ENCODE measurements at regions not wholly inside any gene's neighbourhood (a gene's known extent, or its start where the extent isn't known, plus 50 kb on each side); places are given as distances from the start of the nearest gene placed in this dataset.

DNA sequence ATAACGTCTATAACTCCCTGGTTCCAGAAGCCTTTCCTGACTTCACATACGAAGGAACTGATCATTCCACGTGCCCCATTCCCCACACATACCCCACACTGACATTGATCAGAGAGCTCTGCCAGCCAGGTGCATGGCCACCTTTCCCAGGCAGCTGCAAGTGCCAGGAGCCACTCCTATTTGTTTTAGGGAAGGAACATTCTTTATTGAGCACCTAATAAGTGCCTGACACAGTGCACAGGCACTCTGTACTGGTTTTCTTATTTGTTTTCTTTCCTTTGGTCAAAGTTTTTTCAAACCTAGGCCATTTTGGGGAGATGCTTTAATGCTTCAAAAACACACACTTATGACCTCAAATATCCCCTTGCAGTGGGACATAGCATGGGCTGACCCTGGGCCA is 50.0 kb downstream of the PITPNM2 start:
- FAIRE-seq (no peak), DNase-seq (ENCODE audit: insufficient read length, low spot score) (no peak)

DNA sequence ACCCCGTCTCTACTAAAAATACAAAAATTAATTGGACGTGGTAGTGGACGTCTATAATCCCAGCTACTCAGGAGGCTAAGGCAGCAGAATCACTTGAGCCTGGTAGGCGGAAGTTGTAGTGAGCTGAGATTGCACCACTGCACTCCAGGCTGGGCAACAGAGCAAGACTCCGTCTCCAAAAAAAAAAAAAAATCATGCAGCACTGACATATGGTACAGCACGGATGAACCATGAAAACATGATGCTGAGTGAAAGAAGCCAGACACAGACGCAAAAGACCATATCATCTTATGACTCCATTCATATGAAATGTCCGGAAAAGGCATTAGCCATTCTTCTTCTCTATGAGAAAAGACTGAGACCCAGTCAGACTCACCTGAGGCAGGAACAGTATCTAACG is 50.4 kb downstream of the PITPNM2 start:
- DNase-seq (ENCODE audit: insufficient read length, low spot score): no peak
- no peak for FAIRE-seq

DNA sequence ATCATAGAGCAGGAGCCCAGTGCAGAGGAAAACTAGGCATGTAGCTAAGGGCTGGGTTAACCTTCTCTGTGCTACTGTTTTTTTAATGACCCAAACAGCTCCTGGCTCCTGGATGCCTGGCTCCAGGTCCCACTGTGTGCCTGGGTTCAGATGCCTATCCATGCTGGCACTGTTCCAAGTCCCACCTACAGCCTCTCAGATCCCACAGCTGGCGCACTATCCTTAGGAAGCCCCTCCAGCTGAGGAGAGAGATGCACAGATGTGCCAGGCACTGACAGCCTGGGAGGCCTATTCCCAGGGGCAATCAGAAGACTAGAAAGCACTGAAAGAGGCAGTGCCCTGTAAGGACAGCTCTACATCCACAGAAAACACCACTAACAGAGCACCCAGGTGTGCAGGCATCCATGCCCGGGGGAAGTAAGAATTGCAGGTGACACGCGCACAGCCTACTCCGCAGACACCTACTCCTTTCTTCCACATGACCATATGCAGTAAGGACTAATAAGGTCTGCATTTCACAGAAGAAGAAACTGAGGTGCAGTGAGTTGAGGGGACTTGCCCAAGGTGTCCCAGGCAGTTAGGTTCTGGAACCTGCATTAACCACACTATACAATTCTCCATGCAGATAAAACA is 51.2 kb downstream of the PITPNM2 start:
- FAIRE-seq: no peak
- no peak for DNase-seq (ENCODE audit: insufficient read length, low spot score)

DNA sequence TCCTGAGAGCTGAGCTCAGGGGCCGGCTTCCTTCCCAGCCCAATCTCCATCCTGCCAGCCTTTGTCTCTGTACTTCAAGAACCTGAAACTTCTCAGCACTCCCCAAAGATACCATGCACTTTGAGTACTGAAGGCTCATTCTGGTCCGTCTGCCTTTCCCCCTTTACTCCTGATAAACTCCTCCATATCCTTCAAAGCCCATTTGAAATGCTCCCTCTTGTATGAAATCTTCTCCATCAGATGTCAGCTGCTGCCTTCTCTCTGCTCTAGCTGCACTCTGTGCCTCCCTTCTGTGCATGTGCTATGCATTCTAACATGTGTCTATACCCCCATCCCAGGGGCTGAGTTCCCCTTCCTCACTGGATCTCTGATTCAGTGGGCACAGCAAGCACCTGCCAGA is 52.1 kb downstream of the PITPNM2 start:
- DNase-seq (ENCODE audit: insufficient read length, low spot score) (no peak), FAIRE-seq (no peak)

DNA sequence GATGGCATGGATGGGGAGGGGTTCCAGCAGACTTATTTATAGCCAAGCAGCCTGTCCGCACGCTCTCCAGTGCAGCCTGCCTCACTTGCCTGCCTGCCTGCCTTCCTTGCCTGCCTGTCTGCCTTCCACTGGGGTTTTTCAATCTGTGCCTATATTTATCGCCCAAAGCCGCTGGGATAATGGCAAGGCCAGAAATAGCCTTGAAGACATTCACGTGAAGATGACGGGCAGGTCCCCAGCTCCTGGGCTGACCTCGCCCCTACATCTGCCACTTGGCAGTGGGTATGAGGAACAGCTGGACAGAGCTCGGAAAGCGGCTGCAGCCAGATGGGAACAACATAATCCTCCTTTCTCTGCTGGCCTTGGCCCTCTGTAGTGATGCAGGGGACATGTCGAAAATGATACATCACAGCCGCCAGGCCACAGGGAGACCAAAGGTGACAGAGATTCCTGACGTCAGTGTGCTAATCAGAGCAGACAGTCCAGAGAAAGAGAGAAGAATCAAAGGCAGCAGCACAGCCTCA is 53.3 kb downstream of the PITPNM2 start:
- DNase-seq (ENCODE audit: insufficient read length, low spot score) (no peak), FAIRE-seq (no peak)

DNA sequence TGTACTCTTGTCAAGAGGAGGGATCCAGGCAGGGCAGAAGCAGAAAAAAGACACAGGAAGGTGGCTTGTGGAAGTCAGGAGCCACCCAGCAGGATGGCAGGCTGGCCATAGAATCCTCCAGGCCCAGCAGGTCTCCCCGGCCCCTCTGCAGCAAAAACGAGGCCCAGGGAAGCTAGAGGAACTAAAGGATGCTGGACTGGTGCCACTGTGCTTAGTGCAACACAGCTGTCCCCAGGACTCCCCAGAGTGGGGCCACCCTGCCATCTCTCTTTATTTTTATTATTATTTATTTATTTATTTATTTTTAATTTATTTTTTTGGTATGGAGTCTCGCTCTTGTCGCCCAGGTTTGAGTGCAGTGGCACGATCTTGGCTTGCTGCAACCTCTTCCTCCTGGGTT is 54.1 kb downstream of the PITPNM2 start:
- FAIRE-seq (no peak), DNase-seq (ENCODE audit: insufficient read length, low spot score) (no peak)

DNA sequence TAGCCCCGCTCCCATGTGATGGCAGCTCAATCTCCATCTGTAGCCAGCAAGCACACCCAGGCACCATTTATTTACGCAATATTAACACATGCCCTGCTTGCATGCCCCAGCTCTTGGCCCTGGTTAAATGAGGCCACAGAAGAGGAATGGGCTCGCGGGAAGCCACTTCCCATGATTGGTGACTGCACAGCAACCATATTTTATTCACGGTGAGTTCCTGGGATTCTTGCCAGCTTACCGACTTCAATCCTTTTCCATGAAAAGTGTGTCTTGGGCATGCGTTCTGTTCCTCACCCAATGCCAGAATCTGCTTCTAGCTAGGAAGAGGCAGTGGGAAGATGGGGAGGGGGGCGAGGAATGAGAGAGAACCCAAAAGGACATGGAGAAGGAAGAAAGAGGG is 54.7 kb downstream of the PITPNM2 start:
- FAIRE-seq: no peak
- no peak for DNase-seq (ENCODE audit: insufficient read length, low spot score)

DNA sequence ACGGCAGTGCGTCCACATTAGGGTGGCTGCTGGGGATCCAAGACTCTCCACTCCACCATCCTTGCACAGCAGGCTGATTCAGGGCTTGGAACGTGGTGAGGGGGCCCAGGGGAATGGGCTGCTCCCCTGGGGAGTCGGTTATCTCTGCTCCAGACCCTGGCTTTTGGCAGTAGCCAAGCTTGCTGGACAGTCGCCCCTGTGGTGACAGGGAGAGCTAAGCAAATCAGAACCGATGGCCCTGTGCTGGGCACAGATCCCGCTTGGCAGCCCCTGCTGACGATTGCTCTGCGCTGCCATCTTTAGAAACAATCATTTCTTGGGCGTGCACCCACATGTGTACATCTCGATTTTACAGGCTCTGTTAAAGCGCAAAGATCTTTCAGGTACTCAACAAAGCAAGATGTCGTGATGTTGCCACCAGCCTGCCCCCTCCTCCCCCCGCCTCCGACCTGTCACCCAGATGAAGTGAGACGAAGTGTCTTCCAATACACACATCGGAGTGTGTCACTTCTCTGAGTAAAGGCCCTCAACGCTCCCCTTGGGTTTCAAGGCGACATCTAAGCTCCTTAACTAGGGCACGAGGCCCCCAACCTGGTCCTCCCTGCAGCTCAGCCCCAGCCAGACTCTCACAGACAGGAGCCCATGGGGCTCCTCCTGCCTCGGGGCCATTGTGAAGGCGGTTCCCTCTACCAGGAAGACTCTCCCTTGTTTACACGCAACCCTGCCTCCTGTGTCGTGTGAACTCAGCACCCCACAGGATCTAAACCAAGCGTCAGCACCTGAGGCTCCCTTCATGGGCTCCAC is 55.6 kb downstream of the PITPNM2 start:
- FAIRE-seq (no peak), DNase-seq (ENCODE audit: insufficient read length, low spot score) (no peak)

DNA sequence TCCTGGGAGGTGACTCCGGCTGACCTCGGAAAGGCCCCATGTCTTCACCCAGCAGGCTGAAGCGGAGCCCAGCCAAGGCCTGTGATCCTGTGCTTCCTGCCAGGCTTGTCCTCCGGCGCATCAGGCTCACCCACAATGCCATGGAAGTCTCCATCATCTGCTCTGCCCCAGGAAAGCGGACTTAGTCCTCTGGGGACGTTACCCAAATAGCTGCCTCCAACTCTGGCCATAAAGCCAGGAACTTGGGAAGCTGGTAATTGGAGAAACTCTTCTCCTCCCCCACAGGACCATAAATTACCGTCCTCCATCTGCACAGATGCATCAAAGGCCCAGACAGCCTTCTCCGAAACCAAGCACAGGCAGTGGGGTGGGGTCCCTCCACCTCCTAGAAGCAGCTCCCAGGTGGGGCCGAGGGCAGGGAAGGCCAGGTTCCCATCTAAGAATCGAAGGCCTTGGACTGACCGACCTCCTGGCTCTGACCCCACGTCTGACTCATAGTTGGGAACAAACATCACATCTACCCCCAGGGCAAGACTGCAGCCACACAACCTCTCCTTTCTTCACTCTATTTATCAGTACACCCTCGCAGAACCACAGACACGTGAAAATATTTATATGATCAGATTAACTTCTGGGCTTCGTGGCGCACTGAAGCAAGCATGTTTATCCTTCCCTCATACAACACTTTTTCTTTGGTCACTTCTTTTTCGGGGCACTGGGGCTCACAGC is 56.4 kb downstream of the PITPNM2 start:
- DNase-seq (ENCODE audit: insufficient read length, low spot score) (no peak), FAIRE-seq (no peak)

DNA sequence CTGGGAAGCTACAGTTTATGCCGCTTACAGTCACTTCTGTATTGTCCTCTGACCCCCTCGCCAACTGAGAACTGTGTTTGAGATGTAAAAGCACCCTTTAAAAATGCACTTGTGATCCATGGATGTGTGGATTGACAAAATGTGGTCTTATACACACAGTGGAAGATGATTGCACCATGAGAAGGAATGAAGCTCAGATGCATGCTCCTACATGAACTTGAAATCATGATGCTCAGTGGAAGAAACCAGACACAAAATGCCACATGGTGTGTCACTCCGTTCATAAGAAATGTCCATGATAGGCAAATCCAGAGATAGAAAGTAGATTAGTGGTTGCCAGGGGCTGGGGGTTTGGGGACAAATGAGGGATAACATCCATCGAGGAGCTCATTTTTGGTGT is 58.0 kb downstream of the PITPNM2 start:
- FAIRE-seq: no peak
- DNase-seq (ENCODE audit: insufficient read length, low spot score): no peak

DNA sequence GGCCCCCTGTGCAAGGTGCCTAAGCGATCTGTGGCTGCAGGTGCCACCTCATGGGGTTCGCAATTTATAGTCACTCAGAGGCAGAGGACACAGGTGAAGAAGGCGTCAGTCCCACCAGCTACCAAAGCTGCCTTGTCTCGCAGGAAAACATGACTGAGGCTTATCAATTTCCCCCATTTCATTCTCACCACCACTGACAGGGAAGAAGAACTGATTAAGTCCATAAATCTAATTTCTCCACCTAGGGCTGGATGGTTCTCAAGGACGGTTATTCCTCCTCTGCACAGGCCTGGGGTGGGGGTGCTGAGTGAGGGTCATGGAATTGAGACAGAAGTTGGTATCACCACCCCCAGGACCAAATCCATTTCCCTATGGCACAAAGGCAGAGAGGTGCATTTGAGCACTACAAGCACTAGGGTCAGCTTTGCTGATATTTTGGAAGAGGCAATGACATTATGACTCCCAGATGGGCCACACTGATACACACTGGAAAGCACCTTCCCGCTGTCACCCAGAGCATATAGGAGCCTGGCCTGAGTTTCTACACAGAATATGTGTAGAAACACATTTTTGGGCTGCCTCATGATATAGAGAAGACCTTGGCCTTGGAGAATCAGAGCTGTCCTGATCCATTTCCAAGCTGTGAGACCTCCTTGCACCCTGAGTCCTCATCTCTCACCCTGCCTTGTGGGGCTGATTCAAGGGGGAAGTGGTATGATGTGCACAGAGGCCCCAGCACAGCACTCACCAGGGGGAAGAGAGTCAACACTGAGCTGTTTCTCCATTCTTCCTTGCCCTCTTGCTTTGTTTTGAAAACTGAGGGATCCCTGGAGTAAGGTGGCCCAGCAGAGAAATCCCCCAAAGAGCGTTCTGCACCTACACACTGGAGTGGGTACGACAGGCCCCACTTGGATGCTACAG is 59.4 kb downstream of the PITPNM2 start:
- FAIRE-seq: no peak
- no peak for DNase-seq (ENCODE audit: insufficient read length, low spot score)

DNA sequence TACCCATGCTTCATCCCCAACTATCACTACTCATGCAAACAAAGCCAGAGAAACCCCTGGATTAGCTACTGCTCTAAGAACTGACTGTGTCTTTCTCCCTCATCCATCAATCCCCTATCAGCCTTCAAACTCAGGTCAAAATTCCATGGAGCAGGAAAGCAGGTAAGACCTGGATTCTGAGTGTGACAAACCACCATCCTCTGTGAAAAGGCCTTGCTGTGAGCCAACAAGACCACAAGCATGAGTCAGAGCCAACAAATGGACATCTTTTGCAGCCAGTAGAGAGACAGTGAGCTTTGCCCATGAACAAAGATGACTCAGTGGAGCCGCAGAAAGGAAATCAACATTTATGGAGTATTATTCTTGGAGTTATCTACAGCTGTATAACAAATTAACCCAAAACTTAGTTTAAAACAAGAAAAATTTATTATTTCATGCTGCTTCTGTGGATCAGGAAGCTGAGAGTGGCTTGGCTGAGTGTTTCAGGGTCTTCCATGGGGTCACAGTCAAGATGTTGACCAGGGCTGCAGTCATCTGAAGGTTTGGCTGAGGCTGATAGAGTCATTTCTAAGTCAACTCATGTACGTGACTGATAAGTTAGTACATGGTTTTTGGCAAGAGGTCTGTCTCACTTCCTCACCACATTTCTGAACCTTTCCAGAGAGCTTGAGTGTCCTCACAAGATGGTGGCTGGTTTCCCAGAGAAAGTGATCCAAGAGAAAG is 61.1 kb downstream of the PITPNM2 start:
- DNase-seq (ENCODE audit: insufficient read length, low spot score): no peak
- no peak for FAIRE-seq

DNA sequence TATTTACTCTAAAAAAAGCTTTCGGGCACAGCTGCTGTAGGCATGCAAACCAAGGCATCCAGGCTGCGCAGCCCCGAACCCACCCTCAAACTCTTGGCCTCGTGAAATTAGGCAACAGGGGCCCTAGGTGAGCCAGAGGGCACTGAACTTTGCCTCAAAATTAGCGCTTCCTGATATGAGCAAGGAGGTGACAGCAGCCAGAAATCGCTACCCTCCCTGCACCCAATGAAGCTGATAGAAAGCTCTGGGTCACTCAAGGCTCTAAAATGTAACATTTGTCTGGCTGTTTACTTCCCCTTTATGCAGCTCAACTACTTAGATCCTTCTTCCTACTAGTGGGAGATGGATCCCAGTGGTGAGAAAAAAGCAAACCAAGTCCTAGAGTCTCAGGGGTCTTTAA is 61.8 kb downstream of the PITPNM2 start:
- no peak for DNase-seq (ENCODE audit: insufficient read length, low spot score)
- FAIRE-seq: no peak

DNA sequence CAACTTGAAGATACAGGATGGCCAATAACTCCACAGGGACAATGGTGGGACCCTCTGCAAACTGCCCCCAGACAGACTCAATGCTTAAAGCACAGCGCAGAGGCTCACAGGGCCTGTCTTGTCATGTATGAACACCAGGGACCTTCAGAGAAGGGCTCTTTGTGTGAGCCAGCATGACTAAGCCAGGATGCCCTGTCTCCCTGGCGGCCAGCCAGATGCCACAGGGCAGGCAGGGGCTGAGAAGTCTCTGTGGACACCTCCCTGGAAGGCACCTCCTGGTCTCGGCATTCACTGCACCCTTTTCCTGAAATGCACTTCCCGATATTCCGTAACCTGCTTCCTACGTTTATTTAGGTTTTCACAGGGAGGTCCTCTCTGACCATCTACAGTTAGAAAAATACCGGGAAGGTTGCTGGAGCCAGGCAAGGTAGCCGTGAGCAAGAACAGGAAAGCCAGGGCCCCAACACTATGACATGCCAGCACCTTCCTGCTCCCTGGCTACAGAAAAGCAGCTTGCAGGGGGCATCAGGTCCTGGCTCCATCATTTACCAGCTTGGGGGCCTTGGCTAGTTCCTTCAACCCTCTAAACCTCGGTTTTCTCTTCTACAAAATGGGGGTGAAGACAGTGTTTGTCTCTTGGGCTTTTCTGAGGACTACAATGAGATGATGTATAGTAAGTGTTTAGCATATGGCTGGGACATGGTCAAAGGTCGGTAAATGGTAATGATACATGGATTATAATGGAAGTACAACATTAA is 65.0 kb downstream of the PITPNM2 start:
- DNase-seq (ENCODE audit: insufficient read length, low spot score): no peak
- no peak for FAIRE-seq

DNA sequence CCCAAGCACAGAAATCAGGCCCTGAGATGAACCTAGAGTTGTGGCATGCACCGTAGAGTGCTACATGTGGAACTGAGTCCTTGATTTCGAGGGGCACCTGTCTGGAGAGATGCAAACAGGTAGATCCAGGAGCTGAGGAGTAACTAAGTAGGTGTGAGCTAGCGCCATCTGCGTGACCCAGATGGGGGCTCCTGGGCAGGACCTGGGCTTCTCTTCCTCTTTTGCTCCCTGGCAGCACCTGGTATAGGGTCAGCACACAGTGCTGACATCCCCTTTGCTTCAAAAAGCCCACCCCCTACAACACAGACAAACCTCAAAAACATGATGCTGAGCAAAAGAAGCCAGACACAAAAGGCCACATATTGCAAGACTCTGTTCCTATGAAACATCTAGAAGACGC is 65.8 kb downstream of the PITPNM2 start:
- FAIRE-seq (peak; percentile 8), DNase-seq (ENCODE audit: insufficient read length, low spot score) (no peak)

DNA sequence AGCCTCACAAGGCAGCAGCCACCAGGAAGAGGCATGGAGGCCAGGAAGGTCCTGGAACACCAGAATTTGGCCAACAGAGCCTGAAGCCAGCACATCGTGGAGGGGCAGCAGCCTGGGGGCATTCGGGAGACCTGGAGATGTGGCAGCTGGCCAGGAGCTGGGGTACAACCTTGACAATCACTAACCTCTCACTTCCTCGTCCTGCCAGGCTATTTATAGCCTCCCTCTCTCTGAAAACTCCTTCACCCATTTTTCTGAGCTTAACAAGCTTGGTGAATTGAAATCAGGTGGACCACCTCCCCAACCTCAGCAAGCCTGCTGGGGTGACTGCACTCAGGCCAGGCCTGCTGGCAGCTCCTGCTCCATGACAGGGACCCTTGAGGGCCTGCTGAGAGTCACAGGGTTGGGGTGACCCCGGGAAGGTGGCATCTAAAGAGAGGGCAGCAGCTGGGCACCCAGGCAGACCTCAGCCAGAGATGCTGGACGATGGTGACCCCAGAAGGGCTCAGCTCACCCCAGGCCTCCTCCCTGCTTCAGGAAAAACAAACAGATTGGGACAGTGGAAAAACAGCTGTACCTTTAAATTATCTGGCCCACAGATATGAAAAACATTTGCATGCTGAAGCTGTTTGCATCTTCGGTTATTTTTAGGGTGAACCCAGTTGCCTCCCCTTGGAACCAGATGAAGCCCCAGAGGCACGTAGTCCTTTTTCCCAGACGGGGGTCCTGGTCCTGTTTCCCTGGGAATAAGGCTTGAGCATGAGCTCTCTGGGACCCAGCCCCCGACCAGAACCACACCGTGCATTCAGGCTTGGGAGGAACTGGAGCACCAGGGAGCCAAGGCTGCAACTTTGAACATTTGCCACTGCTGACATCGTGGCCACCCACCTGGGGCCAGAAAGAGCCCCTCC is 67.0 kb downstream of the PITPNM2 start:
- peak; percentile 27 for DNase-seq (ENCODE audit: insufficient read length, low spot score)
- peak; percentile 95 for FAIRE-seq

DNA sequence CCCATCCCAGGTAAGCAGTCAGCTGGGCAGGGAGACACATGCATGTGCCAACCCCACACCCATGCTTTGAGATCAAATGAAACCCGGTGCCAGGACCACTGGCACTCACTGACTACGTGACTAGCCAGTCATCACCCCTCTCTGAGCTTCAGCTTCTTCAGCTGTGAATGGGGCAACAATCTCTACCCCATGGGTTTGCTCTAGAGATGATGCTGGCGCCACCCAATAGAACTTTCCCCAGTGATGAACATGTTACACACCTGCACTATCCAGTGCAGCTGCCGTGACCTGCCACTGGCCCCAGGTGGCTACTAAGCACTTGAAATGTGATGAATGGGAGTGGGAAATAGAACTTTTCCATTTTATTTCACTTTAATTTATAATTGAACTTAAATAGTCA is 70.3 kb downstream of the PITPNM2 start:
- FAIRE-seq (no peak), DNase-seq (ENCODE audit: insufficient read length, low spot score) (no peak)

DNA sequence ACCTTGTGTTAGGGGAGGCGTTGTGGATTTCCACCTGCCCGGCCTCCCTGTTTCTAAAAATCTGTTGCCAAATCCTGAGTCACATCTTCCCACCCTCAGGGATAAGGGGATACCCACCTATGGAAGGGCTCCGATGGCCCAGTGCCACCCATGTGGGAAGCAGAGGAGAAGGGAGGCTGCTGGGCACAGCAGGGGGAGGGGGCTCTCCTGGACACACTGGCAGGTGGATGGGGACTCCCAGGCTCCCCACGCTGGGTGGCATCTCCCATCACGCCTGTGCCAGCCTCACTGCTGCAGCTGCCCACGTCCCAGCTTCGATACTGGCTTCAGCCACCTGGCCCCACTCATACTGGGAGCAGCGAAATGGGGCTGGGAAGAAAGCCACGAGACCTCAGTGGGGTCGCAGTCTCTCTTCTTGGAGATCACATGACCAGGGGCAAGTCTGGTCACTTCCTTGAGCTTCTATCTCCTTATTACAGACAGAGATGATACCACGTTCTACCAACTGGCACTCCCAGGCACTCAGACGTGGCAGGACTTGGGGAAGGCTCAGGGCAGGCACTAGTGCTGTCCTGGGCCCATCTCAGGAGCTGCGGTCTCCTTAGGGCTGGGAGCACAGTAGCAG is 72.2 kb downstream of the PITPNM2 start:
- no peak for DNase-seq (ENCODE audit: insufficient read length, low spot score)
- FAIRE-seq: no peak

Measured in GM19239 (cell line).